ENCODE measurements at regions not wholly inside any gene's neighbourhood (a gene's known extent, or its start where the extent isn't known, plus 50 kb on each side); places are given as distances from the start of the nearest gene placed in this dataset.
A peak's percentile ranks its signal among the peaks of the same experiment; 100 is the strongest.

- no peaks in the 10 kb centered on the region for H3K4me1 Mint-ChIP-seq (ENCODE audit: low read depth)
- Histone ChIP-seq H3K4me1 (ENCODE audit: insufficient read depth, low read length) (no peaks in the 10 kb centered on the region), H3K27me3 (ENCODE audit: control insufficient read depth in 1 of 2, insufficient read depth in 2 of 2, low read length in 2 of 2) (no peaks in the 10 kb centered on the region), H3K4me3 (ENCODE audit: low read length) (no peak overlapping the region), H3K27ac (ENCODE audit: low read depth in 1 of 2, low read length in 2 of 2) (no peak overlapping the region), H3K9me3 (ENCODE audit: control insufficient read depth in 1 of 2, insufficient read depth in 1 of 2, low read length in 2 of 2) (no peaks in the 10 kb centered on the region), H3K36me3 (ENCODE audit: insufficient read depth, low read length) (no peaks in the 10 kb centered on the region)
- DNase-seq, result no peak
- TF ChIP-seq CTCF (IDR thresholded peaks at IDR 0.05), result no peak
- H3K9me3 Mint-ChIP-seq, result no peaks in the 10 kb centered on the region
- ATAC-seq (ENCODE audit: poor library complexity), result no peak
- CTCF ChIA-PET, result no interaction called here
- no peak overlapping the region for H3K27ac Mint-ChIP-seq
- intact Hi-C loops (cut with DNase I, micrococcal nuclease), result no loop called here
- no peaks in the 10 kb centered on the region for H3K36me3 Mint-ChIP-seq (ENCODE audit: low read depth)
- H3K4me3 Mint-ChIP-seq, result no peak overlapping the region
- H3K27me3 Mint-ChIP-seq, result no peaks in the 10 kb centered on the region
- POLR2A ChIA-PET, result no interaction called here
Observed at GRCh38 chr3:177935047-177935446, 601.2 kb upstream of the KCNMB2 start.

DNA sequence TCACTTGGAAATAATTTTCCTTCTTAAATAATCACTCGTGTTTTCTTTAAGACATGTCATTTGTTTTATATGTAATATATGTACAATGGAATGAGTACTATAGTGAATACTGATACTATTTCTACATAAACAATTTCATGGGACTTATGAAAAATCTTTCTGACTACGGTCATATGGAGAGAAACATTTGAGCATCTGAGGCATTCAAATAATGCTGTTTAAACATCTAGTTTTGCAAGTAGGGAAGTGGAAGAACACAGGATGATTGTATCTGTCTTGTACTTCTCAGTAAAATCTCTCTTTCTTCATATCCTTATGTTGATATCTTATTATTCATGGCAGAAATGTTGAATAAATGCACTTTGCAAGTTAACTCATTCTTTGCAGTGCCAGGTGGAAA is 599.5 kb upstream of the KCNMB2 start:
- no peaks in the 10 kb centered on the region for H3K9me3 ChIP-seq (ENCODE audit: control insufficient read depth in 1 of 2, insufficient read depth in 1 of 2, low read length in 2 of 2)
- no peak overlapping the region for H3K27ac Mint-ChIP-seq
- H3K27me3 Mint-ChIP-seq, result no peaks in the 10 kb centered on the region
- TF ChIP-seq CTCF (IDR thresholded peaks at IDR 0.05), result no peak
- H3K36me3 ChIP-seq (ENCODE audit: insufficient read depth, low read length), result no peaks in the 10 kb centered on the region
- H3K4me1 Mint-ChIP-seq (ENCODE audit: low read depth), result no peaks in the 10 kb centered on the region
- H3K4me3 Mint-ChIP-seq, result no peak overlapping the region
- ATAC-seq (ENCODE audit: poor library complexity) (no peak), DNase-seq (no peak)
- no peak overlapping the region for H3K4me3 ChIP-seq (ENCODE audit: low read length)
- ChIA-PET POLR2A (no interaction called here), CTCF (no interaction called here)
- H3K4me1 ChIP-seq (ENCODE audit: insufficient read depth, low read length), result no peaks in the 10 kb centered on the region
- H3K36me3 Mint-ChIP-seq (ENCODE audit: low read depth), result no peaks in the 10 kb centered on the region
- no peaks in the 10 kb centered on the region for H3K27me3 ChIP-seq (ENCODE audit: control insufficient read depth in 1 of 2, insufficient read depth in 2 of 2, low read length in 2 of 2)
- H3K9me3 Mint-ChIP-seq, result no peaks in the 10 kb centered on the region
- H3K27ac ChIP-seq (ENCODE audit: low read depth in 1 of 2, low read length in 2 of 2), result no peak overlapping the region
- intact Hi-C loops (cut with DNase I, micrococcal nuclease), result no loop called here

GRCh38 chr3:177942911-177943310 is 593.3 kb upstream of the KCNMB2 start:
- Histone ChIP-seq H3K9me3 (ENCODE audit: control insufficient read depth in 1 of 2, insufficient read depth in 1 of 2, low read length in 2 of 2) (no peaks in the 10 kb centered on the region), H3K36me3 (ENCODE audit: insufficient read depth, low read length) (no peaks in the 10 kb centered on the region), H3K27ac (ENCODE audit: low read depth in 1 of 2, low read length in 2 of 2) (no peak overlapping the region), H3K27me3 (ENCODE audit: control insufficient read depth in 1 of 2, insufficient read depth in 2 of 2, low read length in 2 of 2) (no peaks in the 10 kb centered on the region), H3K4me3 (ENCODE audit: low read length) (no peak overlapping the region), H3K4me1 (ENCODE audit: insufficient read depth, low read length) (peaks cover 20% of the 10 kb centered on the region)
- H3K27ac Mint-ChIP-seq, result peak overlapping the region; percentile 84
- H3K9me3 Mint-ChIP-seq, result peaks cover 3% of the 10 kb centered on the region
- ChIA-PET CTCF (no interaction called here), POLR2A (no interaction called here)
- H3K4me1 Mint-ChIP-seq (ENCODE audit: low read depth), result peaks cover 42% of the 10 kb centered on the region
- no peak for DNase-seq
- H3K4me3 Mint-ChIP-seq, result no peak overlapping the region
- no peaks in the 10 kb centered on the region for H3K36me3 Mint-ChIP-seq (ENCODE audit: low read depth)
- TF ChIP-seq CTCF (IDR thresholded peaks at IDR 0.05), result no peak
- no peak for ATAC-seq (ENCODE audit: poor library complexity)
- intact Hi-C loops (cut with DNase I, micrococcal nuclease), result no loop called here
- H3K27me3 Mint-ChIP-seq, result no peaks in the 10 kb centered on the region
